Lower leg skin (tissue), 4 donors: ENCODE measurements at regions not wholly inside any gene's neighbourhood (a gene's known extent, or its start where the extent isn't known, plus 50 kb on each side); places are given as distances from the start of the nearest gene placed in this dataset.
"Not testable (repeated sequence)": the region's sequence is repeated elsewhere in the genome, so short reads cannot be mapped to it uniquely, and the experiment has no call there.

ENCODE experiments used
- DNase-seq, 2 donors: peaks; one replicate each; pipeline ENCODE4 v3.0.0-alpha.2; 2019; ENCODE audit warnings: low spot score in 2 of 2
- H3K4me3 ChIP-seq: fragments of 200-600 bp; sonication (generic); 2 replicates; pipeline ENCODE4 v1.5.1; 2017; ENCODE audit warnings: mild to moderate bottlenecking, low read depth; ENCODE audit not compliant: poor library complexity, severe bottlenecking
- POLR2A ChIP-seq, 2 donors: fragments of 450-650 bp; IDR thresholded peaks; one replicate each; pipeline ENCODE4 v1.6.1; 2016 to 2017; ENCODE audit warnings: antibody characterized with exemption in 2 of 2, mild to moderate bottlenecking in 1 of 2, moderate library complexity in 1 of 2
- WGBS, 2 donors: methylation state at CpG; one replicate each; pipeline ENCODE4 v1.1.5; 2018; 5-methylcytosine and 5-hydroxymethylcytosine counted together
- intact Hi-C: fragments of 100-400 bp; cut with DNase I; formaldehyde crosslinking; loops from one replicate; pipeline ENCODE4 v1.15.0; 2023; ENCODE audit warnings: low total_unique reads
- TF ChIP-seq, protein P1 (sequence below), 3 donors: fragments of 450-650 bp; IDR thresholded peaks; one replicate each; pipeline ENCODE4 v1.5.1; 2016; ENCODE audit warnings: antibody characterized with exemption in 3 of 3, mild to moderate bottlenecking in 3 of 3, moderate library complexity in 2 of 3

DNA sequence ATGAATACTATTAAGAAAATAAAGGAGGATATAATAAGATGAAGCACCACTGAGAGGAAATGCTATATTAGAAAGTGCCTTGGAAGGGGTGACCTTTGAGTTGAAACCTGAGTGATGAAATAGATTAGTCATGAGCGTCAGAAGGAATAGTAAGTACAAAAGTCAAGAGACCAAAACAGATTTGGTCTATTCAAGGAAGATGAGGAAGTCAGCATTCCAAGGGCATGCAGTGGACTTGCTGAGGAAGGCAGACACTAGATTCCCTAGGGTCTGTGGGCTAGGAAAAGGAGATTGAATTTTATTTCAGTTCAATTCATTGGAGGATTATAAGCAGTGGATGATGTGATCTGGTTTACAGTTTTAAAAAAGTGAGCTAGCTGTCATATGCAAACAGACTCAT is 73.0 kb upstream of the WDFY3 start:
- WGBS, 2 donors = 71 to 76% methylated on average over 1 of the region's 1 CpG
- TF ChIP-seq POLR2A (IDR thresholded peaks at IDR 0.05) = no peak
- TF ChIP-seq, protein P1, sequence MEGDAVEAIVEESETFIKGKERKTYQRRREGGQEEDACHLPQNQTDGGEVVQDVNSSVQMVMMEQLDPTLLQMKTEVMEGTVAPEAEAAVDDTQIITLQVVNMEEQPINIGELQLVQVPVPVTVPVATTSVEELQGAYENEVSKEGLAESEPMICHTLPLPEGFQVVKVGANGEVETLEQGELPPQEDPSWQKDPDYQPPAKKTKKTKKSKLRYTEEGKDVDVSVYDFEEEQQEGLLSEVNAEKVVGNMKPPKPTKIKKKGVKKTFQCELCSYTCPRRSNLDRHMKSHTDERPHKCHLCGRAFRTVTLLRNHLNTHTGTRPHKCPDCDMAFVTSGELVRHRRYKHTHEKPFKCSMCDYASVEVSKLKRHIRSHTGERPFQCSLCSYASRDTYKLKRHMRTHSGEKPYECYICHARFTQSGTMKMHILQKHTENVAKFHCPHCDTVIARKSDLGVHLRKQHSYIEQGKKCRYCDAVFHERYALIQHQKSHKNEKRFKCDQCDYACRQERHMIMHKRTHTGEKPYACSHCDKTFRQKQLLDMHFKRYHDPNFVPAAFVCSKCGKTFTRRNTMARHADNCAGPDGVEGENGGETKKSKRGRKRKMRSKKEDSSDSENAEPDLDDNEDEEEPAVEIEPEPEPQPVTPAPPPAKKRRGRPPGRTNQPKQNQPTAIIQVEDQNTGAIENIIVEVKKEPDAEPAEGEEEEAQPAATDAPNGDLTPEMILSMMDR (IDR thresholded peaks at IDR 0.05) = no peak
- no peak for DNase-seq
- no peak overlapping the region for H3K4me3 ChIP-seq
- intact Hi-C loops = no loop called here

GRCh38 chr4:85043812-85044496 is 77.5 kb upstream of the WDFY3 start:
- DNase-seq, intact Hi-C loops, H3K4me3 ChIP-seq: not testable (repeated sequence)
- WGBS, 2 donors = 93 to 96% methylated on average over 6 of the region's 6 CpGs

GRCh38 chr4:85050736-85051135 is 84.2 kb upstream of the WDFY3 start:
- no peak for DNase-seq
- intact Hi-C loops = no loop called here
- WGBS, 2 donors = 21 to 33% methylated on average over 1 of the region's 1 CpG
- TF ChIP-seq, protein P1 (IDR thresholded peaks at IDR 0.05) = no peak
- TF ChIP-seq POLR2A (IDR thresholded peaks at IDR 0.05) = no peak
- H3K4me3 ChIP-seq = no peak overlapping the region

- TF ChIP-seq, protein P1 (IDR thresholded peaks at IDR 0.05) = no peak
- TF ChIP-seq POLR2A (IDR thresholded peaks at IDR 0.05) = no peak
- WGBS, 2 donors = 68% methylated on average over 2 of the region's 2 CpGs
- no peak overlapping the region for H3K4me3 ChIP-seq
- DNase-seq = no peak
- intact Hi-C loops = no loop called here
Observed at GRCh38 chr4:85051526-85051925, 85.0 kb upstream of the WDFY3 start.

- H3K4me3 ChIP-seq, DNase-seq, intact Hi-C loops: not testable (repeated sequence)
- WGBS, 2 donors = 75 to 77% methylated on average over 3 of the region's 3 CpGs
Observed at GRCh38 chr4:85054925-85055324, 88.4 kb upstream of the WDFY3 start.

GRCh38 chr4:85058551-85058950 is 92.1 kb upstream of the WDFY3 start:
- 94 to 95% methylated on average over 3 of the region's 3 CpGs for WGBS, 2 donors
- no peak for TF ChIP-seq POLR2A (IDR thresholded peaks at IDR 0.05)
- TF ChIP-seq, protein P1 (IDR thresholded peaks at IDR 0.05) = no peak

DNA sequence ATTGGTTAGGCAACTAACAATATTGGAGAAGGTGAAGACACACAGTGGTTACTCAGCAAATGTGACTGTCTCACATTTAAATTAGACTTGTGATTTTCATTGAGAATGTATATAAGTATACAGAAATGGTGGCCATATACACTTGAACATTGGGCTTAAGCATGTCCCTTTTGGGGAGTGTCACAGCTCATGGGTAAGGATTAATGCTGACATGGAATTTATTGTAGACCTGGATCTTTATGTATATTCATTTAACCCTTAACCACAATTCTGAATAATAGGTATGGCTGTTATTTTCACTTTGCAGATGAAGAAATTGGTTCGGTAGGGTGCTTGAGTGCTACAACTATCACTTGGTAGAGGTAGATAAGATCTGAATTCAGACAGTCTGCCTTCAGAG is 95.5 kb upstream of the WDFY3 start:
- TF ChIP-seq POLR2A (IDR thresholded peaks at IDR 0.05) = no peak
- TF ChIP-seq, protein P1 (IDR thresholded peaks at IDR 0.05) = no peak
- 94% methylated on average over 1 of the region's 1 CpG for WGBS, 2 donors
- intact Hi-C loops = no loop called here
- no peak overlapping the region for H3K4me3 ChIP-seq
- DNase-seq = no peak

More at GRCh38 chr4:85058551-85058950, 92.1 kb upstream of the WDFY3 start:
- DNase-seq = no peak
- intact Hi-C loops = no loop called here
- H3K4me3 ChIP-seq = no peak overlapping the region
